Endodermal cell (in vitro differentiated cells): ENCODE measurements at regions not wholly inside any gene's neighbourhood (a gene's known extent, or its start where the extent isn't known, plus 50 kb on each side); places are given as distances from the start of the nearest gene placed in this dataset.

Source experiments
- DNase-seq: peaks from one replicate; pipeline ENCODE4 v3.0.0-alpha.2; 2017
- H3K27ac ChIP-seq: 2 replicates; pipeline ENCODE4 v1.5.1; 2013; ENCODE audit warnings: mild to moderate bottlenecking, low read depth, low read length, moderate library complexity
- H3K27me3 ChIP-seq: 2 replicates; pipeline ENCODE4 v1.6.1; 2013; ENCODE audit warnings: mild to moderate bottlenecking, low read length, moderate library complexity; ENCODE audit not compliant: insufficient read depth, control insufficient read depth, poor library complexity, severe bottlenecking
- H3K36me3 ChIP-seq: 2 replicates; pipeline ENCODE4 v1.7.0; 2013; ENCODE audit warnings: mild to moderate bottlenecking, low read length, moderate library complexity; ENCODE audit not compliant: control insufficient read depth, insufficient read depth
- H3K4me1 ChIP-seq: one replicate; pipeline ENCODE4 v1.7.0; 2013; ENCODE audit warnings: low read length; ENCODE audit not compliant: control insufficient read depth, insufficient read depth
- H3K4me3 ChIP-seq: 2 replicates; pipeline ENCODE4 v1.5.1; 2013; ENCODE audit warnings: mild to moderate bottlenecking, low read length, moderate library complexity
- H3K9ac ChIP-seq: 2 replicates; pipeline ENCODE4 v1.6.1; 2013; ENCODE audit warnings: mild to moderate bottlenecking, low read length, moderate library complexity; ENCODE audit not compliant: poor library complexity, severe bottlenecking; ENCODE audit errors: extremely low read depth
- H3K9me3 ChIP-seq: 2 replicates; pipeline ENCODE4 v1.6.1; 2013; ENCODE audit warnings: mild to moderate bottlenecking, low read length, moderate library complexity; ENCODE audit not compliant: control insufficient read depth
- H3K27ac Mint-ChIP-seq: 2 replicates; pipeline ENCODE4 v1.8.0; 2020; ENCODE audit warnings: mixed read lengths
- H3K27me3 Mint-ChIP-seq: 2 replicates; pipeline ENCODE4 v1.8.0; 2021; ENCODE audit warnings: mild to moderate bottlenecking, mixed read lengths; ENCODE audit not compliant: insufficient read depth
- H3K36me3 Mint-ChIP-seq: 2 replicates; pipeline ENCODE4 v1.8.0; 2020; ENCODE audit warnings: low read depth, mixed read lengths
- H3K4me1 Mint-ChIP-seq: 2 replicates; pipeline ENCODE4 v1.8.0; 2020; ENCODE audit warnings: mixed read lengths
- H3K4me3 Mint-ChIP-seq: 2 replicates; pipeline ENCODE4 v1.8.0; 2020; ENCODE audit warnings: mild to moderate bottlenecking, moderate library complexity, mixed read lengths
- H3K9me3 Mint-ChIP-seq: 2 replicates; pipeline ENCODE4 v1.8.0; 2020; ENCODE audit warnings: mild to moderate bottlenecking, mixed read lengths
- WGBS, 2 experiments: methylation state at CpG; one replicate each; pipeline versions ENCODE4 v1.1.5 to v1.1.7; 2013; ENCODE audit warnings: missing lambda C conversion rate in 2 of 2, mixed read lengths in 1 of 2; ENCODE audit not compliant: insufficient coverage in 1 of 2, insufficient read length in 1 of 2; 5-methylcytosine and 5-hydroxymethylcytosine counted together
- TF ChIP-seq, protein P1 (sequence below): fragments of 200-600 bp; sonication (generic); conservative IDR thresholded peaks from 2 replicates; pipeline ENCODE4 v1.5.0; 2021; ENCODE audit warnings: antibody characterized with exemption, mild to moderate bottlenecking

DNA sequence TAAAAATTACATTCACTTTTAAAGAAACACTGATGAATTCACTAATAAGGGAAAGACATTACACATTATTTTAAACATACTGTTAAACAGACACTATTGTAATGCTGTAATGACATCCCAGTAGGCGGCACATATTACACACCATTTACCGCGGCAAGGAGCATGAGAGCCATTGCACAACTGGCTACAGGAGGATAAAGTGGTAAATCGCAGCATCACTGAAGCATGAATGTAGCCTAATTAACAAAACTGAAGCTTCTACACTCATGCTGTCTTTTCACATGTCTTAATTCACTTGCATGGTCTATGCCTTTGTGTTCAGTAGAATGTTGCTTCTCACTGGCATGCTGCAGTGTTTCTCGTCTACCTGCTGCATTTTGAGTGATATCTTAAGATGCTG is 1046.0 kb downstream of the MRPL39 start:
- Mint-ChIP-seq H3K4me1 (no peaks in the 10 kb centered on the region), H3K9me3 (peaks cover 74% of the 10 kb centered on the region), H3K27ac (no peak overlapping the region), H3K4me3 (no peak overlapping the region), H3K27me3 (no peaks in the 10 kb centered on the region), H3K36me3 (no peaks in the 10 kb centered on the region)
- Histone ChIP-seq H3K27ac (no peak overlapping the region), H3K9me3 (peaks cover 9% of the 10 kb centered on the region), H3K36me3 (no peaks in the 10 kb centered on the region), H3K27me3 (no peaks in the 10 kb centered on the region), H3K9ac (no peak overlapping the region), H3K4me3 (no peak overlapping the region), H3K4me1 (no peaks in the 10 kb centered on the region)
- no peak for DNase-seq
- 94 to 97% methylated on average over 3 to 5 of the region's 5 CpGs for WGBS, 2 experiments
- TF ChIP-seq, protein P1, sequence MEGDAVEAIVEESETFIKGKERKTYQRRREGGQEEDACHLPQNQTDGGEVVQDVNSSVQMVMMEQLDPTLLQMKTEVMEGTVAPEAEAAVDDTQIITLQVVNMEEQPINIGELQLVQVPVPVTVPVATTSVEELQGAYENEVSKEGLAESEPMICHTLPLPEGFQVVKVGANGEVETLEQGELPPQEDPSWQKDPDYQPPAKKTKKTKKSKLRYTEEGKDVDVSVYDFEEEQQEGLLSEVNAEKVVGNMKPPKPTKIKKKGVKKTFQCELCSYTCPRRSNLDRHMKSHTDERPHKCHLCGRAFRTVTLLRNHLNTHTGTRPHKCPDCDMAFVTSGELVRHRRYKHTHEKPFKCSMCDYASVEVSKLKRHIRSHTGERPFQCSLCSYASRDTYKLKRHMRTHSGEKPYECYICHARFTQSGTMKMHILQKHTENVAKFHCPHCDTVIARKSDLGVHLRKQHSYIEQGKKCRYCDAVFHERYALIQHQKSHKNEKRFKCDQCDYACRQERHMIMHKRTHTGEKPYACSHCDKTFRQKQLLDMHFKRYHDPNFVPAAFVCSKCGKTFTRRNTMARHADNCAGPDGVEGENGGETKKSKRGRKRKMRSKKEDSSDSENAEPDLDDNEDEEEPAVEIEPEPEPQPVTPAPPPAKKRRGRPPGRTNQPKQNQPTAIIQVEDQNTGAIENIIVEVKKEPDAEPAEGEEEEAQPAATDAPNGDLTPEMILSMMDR, result no peak

DNA sequence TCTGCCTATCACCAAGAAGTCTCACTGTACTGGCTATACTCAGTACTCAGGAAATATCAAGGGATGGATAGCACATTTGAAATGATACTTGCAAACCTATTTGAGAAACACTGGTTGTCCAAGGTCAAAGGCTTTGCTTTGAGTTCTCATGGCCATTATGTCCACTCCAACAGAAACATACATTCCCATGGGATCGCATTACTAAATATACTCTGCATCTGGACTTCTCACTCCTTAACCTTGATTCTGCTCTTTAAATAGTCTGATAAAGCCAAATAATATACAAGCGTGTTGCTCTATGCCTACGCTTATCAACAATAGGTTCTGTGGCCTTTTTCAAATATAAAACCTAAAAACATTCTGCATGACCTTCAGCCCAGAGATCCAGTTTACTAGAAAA is 1054.8 kb downstream of the MRPL39 start:
- H3K27me3 Mint-ChIP-seq, result no peaks in the 10 kb centered on the region
- no peaks in the 10 kb centered on the region for H3K4me1 ChIP-seq
- no peak overlapping the region for H3K4me3 Mint-ChIP-seq
- H3K4me3 ChIP-seq, result no peak overlapping the region
- no peaks in the 10 kb centered on the region for H3K27me3 ChIP-seq
- H3K9me3 Mint-ChIP-seq, result peaks cover 60% of the 10 kb centered on the region
- TF ChIP-seq, protein P1, result no peak
- H3K36me3 Mint-ChIP-seq, result no peaks in the 10 kb centered on the region
- H3K9me3 ChIP-seq, result peaks cover 6% of the 10 kb centered on the region
- H3K27ac ChIP-seq, result no peak overlapping the region
- no peak overlapping the region for H3K27ac Mint-ChIP-seq
- DNase-seq, result no peak
- no peaks in the 10 kb centered on the region for H3K36me3 ChIP-seq
- H3K9ac ChIP-seq, result no peak overlapping the region
- no peaks in the 10 kb centered on the region for H3K4me1 Mint-ChIP-seq
- WGBS, 2 experiments, result 60 to 100% methylated on average over 1 to 3 of the region's 3 CpGs

DNA sequence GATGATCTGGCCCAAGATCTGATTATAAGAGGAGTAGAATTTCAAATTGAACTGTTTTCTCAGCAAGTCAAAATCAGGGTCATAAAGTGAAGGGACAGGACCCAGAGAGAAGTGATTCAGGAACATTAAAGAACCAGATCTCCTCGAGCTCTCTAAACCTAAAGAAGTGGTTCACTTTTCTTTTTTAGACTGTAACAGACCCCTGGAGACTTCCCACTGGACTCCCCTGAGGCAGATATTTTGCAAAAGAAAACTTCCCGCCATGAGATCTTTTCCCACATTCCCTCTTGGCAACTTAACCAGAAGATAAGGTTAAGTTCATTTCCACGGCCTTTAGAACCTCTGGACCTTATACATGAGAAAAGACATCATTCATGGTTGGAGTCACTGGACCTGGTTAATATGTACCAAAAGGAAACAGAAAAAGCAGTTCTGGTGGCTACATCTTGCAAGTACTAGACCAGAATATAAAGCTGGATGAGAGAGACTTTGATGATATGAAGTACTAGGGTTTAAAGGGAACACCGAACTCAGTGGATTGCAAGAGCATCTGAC is 1061.4 kb downstream of the MRPL39 start:
- Histone ChIP-seq H3K27ac (no peak overlapping the region), H3K4me1 (no peaks in the 10 kb centered on the region), H3K36me3 (no peaks in the 10 kb centered on the region), H3K4me3 (no peak overlapping the region), H3K9me3 (no peaks in the 10 kb centered on the region), H3K9ac (no peak overlapping the region), H3K27me3 (no peaks in the 10 kb centered on the region)
- TF ChIP-seq, protein P1, result no peak
- Mint-ChIP-seq H3K27me3 (no peaks in the 10 kb centered on the region), H3K27ac (no peak overlapping the region), H3K36me3 (no peaks in the 10 kb centered on the region), H3K9me3 (peaks cover 48% of the 10 kb centered on the region), H3K4me1 (no peaks in the 10 kb centered on the region), H3K4me3 (no peak overlapping the region)
- DNase-seq, result no peak
- 78 to 86% methylated on average over 2 to 4 of the region's 4 CpGs for WGBS, 2 experiments
